ENCODE measurements at regions not wholly inside any gene's neighbourhood (a gene's known extent, or its start where the extent isn't known, plus 50 kb on each side); places are given as distances from the start of the nearest gene placed in this dataset.

DNA sequence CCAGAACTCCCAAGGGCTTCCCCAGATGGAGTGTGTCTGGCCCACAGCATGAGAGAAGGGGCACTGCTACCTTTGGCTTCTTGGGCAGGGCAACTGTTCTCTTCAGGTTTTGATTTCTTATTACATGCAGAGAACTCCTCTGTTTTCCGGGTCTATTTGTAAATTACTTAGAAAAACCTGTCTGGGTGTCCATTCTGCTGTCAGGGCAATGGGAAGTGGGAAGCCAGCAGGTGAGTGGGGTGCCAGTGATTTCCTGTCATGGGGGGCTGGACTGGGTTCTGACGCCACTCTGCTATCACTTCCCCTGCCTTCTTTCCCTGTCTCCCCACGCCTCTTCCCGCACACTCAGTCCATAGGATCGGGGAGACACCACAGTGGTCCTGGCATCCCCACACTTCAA is 58.0 kb upstream of the LGALSL start:
- TF ChIP-seq, protein P1, sequence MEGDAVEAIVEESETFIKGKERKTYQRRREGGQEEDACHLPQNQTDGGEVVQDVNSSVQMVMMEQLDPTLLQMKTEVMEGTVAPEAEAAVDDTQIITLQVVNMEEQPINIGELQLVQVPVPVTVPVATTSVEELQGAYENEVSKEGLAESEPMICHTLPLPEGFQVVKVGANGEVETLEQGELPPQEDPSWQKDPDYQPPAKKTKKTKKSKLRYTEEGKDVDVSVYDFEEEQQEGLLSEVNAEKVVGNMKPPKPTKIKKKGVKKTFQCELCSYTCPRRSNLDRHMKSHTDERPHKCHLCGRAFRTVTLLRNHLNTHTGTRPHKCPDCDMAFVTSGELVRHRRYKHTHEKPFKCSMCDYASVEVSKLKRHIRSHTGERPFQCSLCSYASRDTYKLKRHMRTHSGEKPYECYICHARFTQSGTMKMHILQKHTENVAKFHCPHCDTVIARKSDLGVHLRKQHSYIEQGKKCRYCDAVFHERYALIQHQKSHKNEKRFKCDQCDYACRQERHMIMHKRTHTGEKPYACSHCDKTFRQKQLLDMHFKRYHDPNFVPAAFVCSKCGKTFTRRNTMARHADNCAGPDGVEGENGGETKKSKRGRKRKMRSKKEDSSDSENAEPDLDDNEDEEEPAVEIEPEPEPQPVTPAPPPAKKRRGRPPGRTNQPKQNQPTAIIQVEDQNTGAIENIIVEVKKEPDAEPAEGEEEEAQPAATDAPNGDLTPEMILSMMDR (IDR thresholded peaks at IDR 0.05; ENCODE audit: insufficient read depth, low read length, poor library complexity, severe bottlenecking): no peak
- Histone ChIP-seq H3K36me3 (ENCODE audit: control insufficient read depth, insufficient read depth, low read length) (no peaks in the 10 kb centered on the region), H3K4me3 (replicated peaks; ENCODE audit: low read depth, low read length) (no peak overlapping the region), H3K27me3 (replicated peaks; ENCODE audit: control insufficient read depth, insufficient read depth, low read length) (no peaks in the 10 kb centered on the region)
- no peak for DNase-seq (ENCODE audit: extremely low read depth, insufficient read length)

DNA sequence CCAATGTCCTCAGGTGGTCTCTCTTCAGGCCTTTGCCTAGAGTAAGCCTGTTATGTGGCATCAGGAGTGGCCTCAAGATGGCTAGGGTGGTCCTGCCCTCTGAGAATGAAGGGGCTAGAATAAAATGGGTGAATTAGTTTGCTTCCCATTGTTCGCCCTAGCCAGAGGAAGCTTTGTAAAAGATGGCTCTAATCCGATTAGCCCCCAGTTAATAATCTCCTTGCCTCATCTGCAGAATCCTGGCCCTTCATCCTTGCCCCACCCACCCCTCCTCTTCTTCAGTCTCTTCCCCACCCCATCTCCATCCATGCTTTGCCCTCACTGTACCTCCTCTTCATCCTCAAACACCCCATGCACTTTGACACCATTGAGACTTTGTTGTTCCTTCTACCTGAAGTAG is 57.4 kb upstream of the LGALSL start:
- Histone ChIP-seq H3K36me3 (ENCODE audit: control insufficient read depth, insufficient read depth, low read length) (no peaks in the 10 kb centered on the region), H3K4me3 (replicated peaks; ENCODE audit: low read depth, low read length) (no peak overlapping the region), H3K27me3 (replicated peaks; ENCODE audit: control insufficient read depth, insufficient read depth, low read length) (no peaks in the 10 kb centered on the region)
- TF ChIP-seq, protein P1 (IDR thresholded peaks at IDR 0.05; ENCODE audit: insufficient read depth, low read length, poor library complexity, severe bottlenecking): no peak
- no peak for DNase-seq (ENCODE audit: extremely low read depth, insufficient read length)

DNA sequence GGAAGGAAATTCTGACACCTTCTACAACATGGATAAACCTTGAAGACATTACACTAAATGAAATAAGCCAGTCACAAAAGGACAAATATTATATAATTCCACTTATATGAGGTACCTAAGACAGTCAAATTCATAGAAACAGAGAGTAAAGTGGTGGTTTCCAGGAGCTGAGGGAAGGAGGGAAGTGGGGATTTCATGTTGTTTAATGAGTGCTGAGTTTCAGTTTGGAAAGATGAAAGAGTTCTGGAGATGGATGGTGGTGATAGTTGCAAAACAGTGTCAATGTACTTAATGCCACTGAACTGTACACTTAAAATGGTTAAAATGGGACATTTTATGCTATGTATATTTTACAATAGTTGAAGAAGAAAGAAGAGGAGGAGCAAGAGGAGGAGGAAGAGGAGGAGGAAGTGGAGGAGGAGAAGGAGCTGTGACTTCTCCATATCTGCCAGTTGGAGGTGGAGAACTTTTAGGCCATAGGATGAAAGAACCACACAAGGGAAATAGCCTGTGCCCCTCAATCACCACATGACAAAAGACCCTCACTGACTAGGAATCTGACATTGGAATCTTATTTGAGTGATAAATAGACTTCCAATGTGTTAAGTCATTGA is 55.3 kb upstream of the LGALSL start:
- no peaks in the 10 kb centered on the region for H3K36me3 ChIP-seq (ENCODE audit: control insufficient read depth, insufficient read depth, low read length)
- DNase-seq (ENCODE audit: extremely low read depth, insufficient read length): no peak
- H3K4me3 ChIP-seq (replicated peaks; ENCODE audit: low read depth, low read length): no peak overlapping the region
- no peaks in the 10 kb centered on the region for H3K27me3 ChIP-seq (replicated peaks; ENCODE audit: control insufficient read depth, insufficient read depth, low read length)
- TF ChIP-seq, protein P1 (IDR thresholded peaks at IDR 0.05; ENCODE audit: insufficient read depth, low read length, poor library complexity, severe bottlenecking): no peak

DNA sequence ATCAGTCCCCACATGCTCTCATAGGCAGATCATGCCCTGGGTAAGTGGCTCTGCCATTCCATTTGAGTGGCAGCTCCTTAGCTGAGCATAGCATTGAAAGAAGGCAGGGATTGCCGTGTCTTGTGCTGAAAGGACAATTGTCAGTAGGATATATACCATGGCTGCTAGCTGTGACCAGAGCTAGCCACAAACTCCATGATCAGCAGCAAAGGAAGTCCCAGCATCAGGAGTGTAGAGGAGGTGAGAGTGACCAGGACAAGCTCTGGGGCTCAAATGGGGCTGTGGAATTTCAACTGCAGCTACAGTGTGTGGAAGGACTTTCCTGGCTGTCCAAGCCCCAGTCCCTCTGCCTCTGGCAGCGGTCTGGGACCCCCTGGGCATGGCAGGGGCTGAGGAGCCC is 54.4 kb upstream of the LGALSL start:
- Histone ChIP-seq H3K36me3 (ENCODE audit: control insufficient read depth, insufficient read depth, low read length) (no peaks in the 10 kb centered on the region), H3K4me3 (replicated peaks; ENCODE audit: low read depth, low read length) (no peak overlapping the region), H3K27me3 (replicated peaks; ENCODE audit: control insufficient read depth, insufficient read depth, low read length) (no peaks in the 10 kb centered on the region)
- DNase-seq (ENCODE audit: extremely low read depth, insufficient read length): no peak
- TF ChIP-seq, protein P1 (IDR thresholded peaks at IDR 0.05; ENCODE audit: insufficient read depth, low read length, poor library complexity, severe bottlenecking): no peak

DNA sequence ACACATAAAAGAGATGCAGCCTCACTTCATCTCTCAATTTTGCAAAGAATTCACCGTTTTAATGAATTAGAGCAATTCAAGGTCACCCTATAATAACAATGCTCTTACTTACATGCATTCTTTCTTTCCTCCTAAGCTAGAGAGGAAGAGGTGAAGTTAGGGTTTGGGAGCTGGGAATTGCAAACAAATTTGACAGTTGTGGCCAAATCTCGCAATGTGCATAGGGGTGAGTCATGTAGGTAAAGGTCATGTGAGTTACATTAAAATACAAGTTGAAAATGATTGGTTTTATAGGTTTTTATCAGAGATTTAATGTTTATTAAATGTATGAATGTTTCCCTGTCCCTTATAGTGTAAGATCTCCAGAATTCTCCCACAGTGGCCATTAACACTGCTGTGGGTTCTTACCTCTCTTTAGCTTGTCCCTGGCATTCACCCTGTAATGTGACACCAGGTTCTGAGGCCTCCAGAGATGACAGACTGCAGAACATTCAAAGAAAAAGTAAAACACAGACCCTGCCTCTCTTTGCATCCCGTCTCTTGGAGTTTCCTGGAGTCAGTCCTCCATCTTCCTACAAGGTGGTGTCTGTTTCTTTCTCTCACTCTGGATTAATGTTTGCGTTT is 53.7 kb upstream of the LGALSL start:
- no peak for DNase-seq (ENCODE audit: extremely low read depth, insufficient read length)
- TF ChIP-seq, protein P1 (IDR thresholded peaks at IDR 0.05; ENCODE audit: insufficient read depth, low read length, poor library complexity, severe bottlenecking): no peak
- no peak overlapping the region for H3K4me3 ChIP-seq (replicated peaks; ENCODE audit: low read depth, low read length)
- no peaks in the 10 kb centered on the region for H3K36me3 ChIP-seq (ENCODE audit: control insufficient read depth, insufficient read depth, low read length)
- no peaks in the 10 kb centered on the region for H3K27me3 ChIP-seq (replicated peaks; ENCODE audit: control insufficient read depth, insufficient read depth, low read length)

Data from GM06990 (cell line).